ENCODE measurements at regions not wholly inside any gene's neighbourhood (a gene's known extent, or its start where the extent isn't known, plus 50 kb on each side); places are given as distances from the start of the nearest gene placed in this dataset.
A peak's percentile ranks its signal among the peaks of the same experiment; 100 is the strongest.
"Not testable (repeated sequence)": the region's sequence is repeated elsewhere in the genome, so short reads cannot be mapped to it uniquely, and the experiment has no call there.

- DNase-seq (ENCODE audit: low spot score) = no peak
Observed at GRCh38 chr10:62590306-62590705, 214.2 kb upstream of the ADO start.

- peak; percentile 60 for DNase-seq (ENCODE audit: low spot score)
Observed at GRCh38 chr10:62594093-62594520, 210.4 kb upstream of the ADO start.

- DNase-seq (ENCODE audit: low spot score) = no peak
Observed at GRCh38 chr10:62597226-62597625, 207.3 kb upstream of the ADO start.

- no peak for DNase-seq (ENCODE audit: low spot score)
Observed at GRCh38 chr10:62599161-62599560, 205.4 kb upstream of the ADO start.

GRCh38 chr10:62606551-62606950 lies 198.0 kb upstream of the ADO start:
- not testable (repeated sequence) for DNase-seq (ENCODE audit: low spot score)

GRCh38 chr10:62608189-62608875 lies 196.2 kb upstream of the ADO start:
- not testable (repeated sequence) for DNase-seq (ENCODE audit: low spot score)

GRCh38 chr10:62610649-62611229 lies 193.8 kb upstream of the ADO start:
- DNase-seq (ENCODE audit: low spot score) = peak; percentile 4

GRCh38 chr10:62613424-62613823 lies 191.1 kb upstream of the ADO start:
- no peak for DNase-seq (ENCODE audit: low spot score)

- no peak for DNase-seq (ENCODE audit: low spot score)
Observed at GRCh38 chr10:62613859-62614258, 190.7 kb upstream of the ADO start.

GRCh38 chr10:62614389-62615157 lies 189.9 kb upstream of the ADO start:
- no peak for DNase-seq (ENCODE audit: low spot score)

GRCh38 chr10:62616885-62617590 lies 187.5 kb upstream of the ADO start:
- DNase-seq (ENCODE audit: low spot score) = no peak

GRCh38 chr10:62617652-62618051 lies 186.9 kb upstream of the ADO start:
- no peak for DNase-seq (ENCODE audit: low spot score)

GRCh38 chr10:62618054-62618453 lies 186.5 kb upstream of the ADO start:
- no peak for DNase-seq (ENCODE audit: low spot score)

- DNase-seq (ENCODE audit: low spot score) = no peak
Observed at GRCh38 chr10:62618576-62619412, 185.7 kb upstream of the ADO start.

- DNase-seq (ENCODE audit: low spot score) = no peak
Observed at GRCh38 chr10:62619413-62619738, 185.1 kb upstream of the ADO start.

- DNase-seq (ENCODE audit: low spot score) = no peak
Observed at GRCh38 chr10:62620491-62620890, 184.0 kb upstream of the ADO start.

GRCh38 chr10:62623223-62623622 lies 181.3 kb upstream of the ADO start:
- DNase-seq (ENCODE audit: low spot score) = no peak

- no peak for DNase-seq (ENCODE audit: low spot score)
Observed at GRCh38 chr10:62625484-62625883, 179.0 kb upstream of the ADO start.

GRCh38 chr10:62626079-62626478 lies 178.4 kb upstream of the ADO start:
- DNase-seq (ENCODE audit: low spot score) = no peak

GRCh38 chr10:62626817-62627216 lies 177.7 kb upstream of the ADO start:
- DNase-seq (ENCODE audit: low spot score) = no peak

- no peak for DNase-seq (ENCODE audit: low spot score)
Observed at GRCh38 chr10:62627983-62628382, 176.5 kb upstream of the ADO start.

GRCh38 chr10:62631241-62631640 lies 173.3 kb upstream of the ADO start:
- no peak for DNase-seq (ENCODE audit: low spot score)

All from LoVo (cell line).